Spleen (tissue), 11 donors: ENCODE measurements at regions not wholly inside any gene's neighbourhood (a gene's known extent, or its start where the extent isn't known, plus 50 kb on each side); places are given as distances from the start of the nearest gene placed in this dataset.

ENCODE experiments used
- DNase-seq: peaks from one replicate; pipeline ENCODE4 v3.0.0-alpha.2; 2020
- H3K27ac ChIP-seq, 8 donors: fragments of 200-600 bp; sonication (generic) in 7 of 8; 1 replicate in 4 of 8; 2 replicates in 4 of 8; pipeline versions ENCODE4 v1.5.0 to v1.8.0; 2016 to 2021; ENCODE audit warnings: inconsistent platforms in 4 of 8, mild to moderate bottlenecking in 4 of 8, moderate library complexity in 1 of 8
- H3K27me3 ChIP-seq, 7 donors: fragments of 200-600 bp; sonication (generic) in 6 of 7; replicated peaks in 1 of 7; 1 replicate in 4 of 7; 2 replicates in 3 of 7; pipeline versions ENCODE4 v1.5.0 to v1.8.0; 2016 to 2021; ENCODE audit warnings: inconsistent platforms in 3 of 7, mild to moderate bottlenecking in 1 of 7
- H3K36me3 ChIP-seq, 6 donors: fragments of 200-600 bp; sonication (generic) in 5 of 6; 1 replicate in 4 of 6; 2 replicates in 2 of 6; pipeline versions ENCODE4 v1.5.0 to v1.8.0; 2016 to 2021; ENCODE audit warnings: inconsistent platforms in 2 of 6
- H3K4me1 ChIP-seq, 6 donors: fragments of 200-600 bp; sonication (generic) in 5 of 6; 1 replicate in 3 of 6; 2 replicates in 3 of 6; pipeline versions ENCODE4 v1.5.0 to v1.8.0; 2016 to 2021; ENCODE audit warnings: inconsistent platforms in 3 of 6
- H3K4me3 ChIP-seq, 8 donors: fragments of 200-600 bp; sonication (generic) in 7 of 8; 1 replicate in 4 of 8; 2 replicates in 4 of 8; pipeline versions ENCODE4 v1.5.0 to v1.8.0; 2016 to 2021; ENCODE audit warnings: inconsistent platforms in 4 of 8, mild to moderate bottlenecking in 4 of 8, moderate library complexity in 2 of 8
- H3K9me3 ChIP-seq, 8 donors: fragments of 200-600 bp; sonication (generic) in 7 of 8; 1 replicate in 4 of 8; 2 replicates in 4 of 8; pipeline versions ENCODE4 v1.5.0 to v1.8.0; 2016 to 2021; ENCODE audit warnings: inconsistent platforms in 4 of 8
- CTCF ChIP-seq, 11 experiments: fragments of 200-600 bp in 7 of 11; fragments of 450-650 bp in 4 of 11; sonication (generic) in 4 of 11; IDR thresholded peaks in 8 of 11; conservative IDR thresholded peaks in 3 of 11; 1 replicate in 7 of 11; 2 replicates in 4 of 11; pipeline versions ENCODE4 v1.4.0 to v1.8.0; 2016 to 2021; ENCODE audit warnings: antibody characterized with exemption in 11 of 11, inconsistent platforms in 4 of 11, mild to moderate bottlenecking in 1 of 11
- POLR2A ChIP-seq, 3 donors: fragments of 450-650 bp; IDR thresholded peaks; one replicate each; pipeline ENCODE4 v1.5.1; 2017; ENCODE audit warnings: antibody characterized with exemption in 3 of 3, mild to moderate bottlenecking in 1 of 3
- POLR2AphosphoS5 ChIP-seq, 3 donors: sonication (generic); formaldehyde crosslinking; IDR thresholded peaks; one replicate each; pipeline ENCODE4 v1.5.1; 2017; ENCODE audit warnings: antibody characterized with exemption in 3 of 3
- WGBS, 5 donors: extraction: QIAGEN DNeasy Blood & Tissue Kit in 3 of 5; methylation state at CpG; one replicate each; pipeline versions ENCODE4 v1.1.5 to v1.1.7; 2013 to 2018; 5-methylcytosine and 5-hydroxymethylcytosine counted together
- intact Hi-C: fragments of 100-400 bp; cut with DNase I; formaldehyde crosslinking; loops from one replicate; pipeline ENCODE4 v1.15.0; 2023; ENCODE audit warnings: low total_unique reads
- donor health status: healthy with polysubstance abuse.
- donor health status: DM: no; HTN: no; CAD: no; lungs with moderate emphysema.
- donor health status: DM: no; HTN: no; CAD: no.
- donor health status: Bipolar disorder and iron deficiency.
- donor health status: healthy.
- donor health status: DM: no; HTN: no; CAD: no.
- donor health status: DM: yes; HTN: yes; CAD: no.

- Histone ChIP-seq H3K4me3 (peak overlapping the region in 1 of 8 donors; percentile 19), H3K27me3 (peaks cover 0 to 42% (median 0%) of the 10 kb centered on the region in 7 donors), H3K36me3 (no peaks in the 10 kb centered on the region), H3K27ac (no peak overlapping the region), H3K9me3 (no peaks in the 10 kb centered on the region), H3K4me1 (peaks cover 0 to 11% (median 3%) of the 10 kb centered on the region in 6 donors)
- intact Hi-C loops = no loop called here
- 42 to 54% (median 49%) methylated on average over 16 of the region's 16 CpGs for WGBS, 5 donors
- no peak for TF ChIP-seq CTCF (IDR thresholded peaks at IDR 0.05 in 8 of 11, conservative IDR thresholded peaks at IDR 0.05 in 3 of 11)
- no peak for TF ChIP-seq POLR2A (IDR thresholded peaks at IDR 0.05)
- DNase-seq = no peak
Observed at GRCh38 chr1:87202922-87203655, 125.6 kb upstream of the LMO4 start.

GRCh38 chr1:87203904-87204303 is 124.8 kb upstream of the LMO4 start:
- no peak for DNase-seq
- Histone ChIP-seq H3K27me3 (peaks cover 0 to 39% (median 0%) of the 10 kb centered on the region in 7 donors), H3K9me3 (no peaks in the 10 kb centered on the region), H3K4me1 (peaks cover 0 to 11% (median 3%) of the 10 kb centered on the region in 6 donors), H3K27ac (no peak overlapping the region), H3K4me3 (no peak overlapping the region), H3K36me3 (no peaks in the 10 kb centered on the region)
- intact Hi-C loops = no loop called here
- no peak for TF ChIP-seq POLR2AphosphoS5 (IDR thresholded peaks at IDR 0.05)
- TF ChIP-seq CTCF (IDR thresholded peaks at IDR 0.05 in 8 of 11, conservative IDR thresholded peaks at IDR 0.05 in 3 of 11) = no peak
- no peak for TF ChIP-seq POLR2A (IDR thresholded peaks at IDR 0.05)
- 50 to 80% (median 65%) methylated on average over 5 of the region's 5 CpGs for WGBS, 5 donors

GRCh38 chr1:87204441-87204840 is 124.2 kb upstream of the LMO4 start:
- peaks cover 0 to 34% (median 0%) of the 10 kb centered on the region in 7 donors for H3K27me3 ChIP-seq
- no peak for DNase-seq
- H3K4me1 ChIP-seq = peaks cover 0 to 11% (median 3%) of the 10 kb centered on the region in 6 donors
- H3K36me3 ChIP-seq = no peaks in the 10 kb centered on the region
- 69 to 85% (median 79%) methylated on average over 3 of the region's 3 CpGs for WGBS, 5 donors
- H3K27ac ChIP-seq = no peak overlapping the region
- TF ChIP-seq POLR2A (IDR thresholded peaks at IDR 0.05) (no peak), CTCF (IDR thresholded peaks at IDR 0.05 in 8 of 11, conservative IDR thresholded peaks at IDR 0.05 in 3 of 11) (no peak), POLR2AphosphoS5 (IDR thresholded peaks at IDR 0.05) (no peak)
- H3K4me3 ChIP-seq = no peak overlapping the region
- no peaks in the 10 kb centered on the region for H3K9me3 ChIP-seq
- intact Hi-C loops = no loop called here

GRCh38 chr1:87204921-87205320 is 123.8 kb upstream of the LMO4 start:
- intact Hi-C loops = no loop called here
- no peaks in the 10 kb centered on the region for H3K36me3 ChIP-seq
- no peak for TF ChIP-seq POLR2A (IDR thresholded peaks at IDR 0.05)
- no peak for TF ChIP-seq POLR2AphosphoS5 (IDR thresholded peaks at IDR 0.05)
- no peak for TF ChIP-seq CTCF (IDR thresholded peaks at IDR 0.05 in 8 of 11, conservative IDR thresholded peaks at IDR 0.05 in 3 of 11)
- H3K4me3 ChIP-seq = no peak overlapping the region
- peaks cover 0 to 11% (median 3%) of the 10 kb centered on the region in 6 donors for H3K4me1 ChIP-seq
- WGBS, 5 donors = 37 to 70% (median 53%) methylated on average over 8 of the region's 8 CpGs
- no peak for DNase-seq
- H3K27ac ChIP-seq = no peak overlapping the region
- H3K9me3 ChIP-seq = no peaks in the 10 kb centered on the region
- peaks cover 0 to 33% (median 0%) of the 10 kb centered on the region in 7 donors for H3K27me3 ChIP-seq
